Nephron (organoid): ENCODE measurements at regions not wholly inside any gene's neighbourhood (a gene's known extent, or its start where the extent isn't known, plus 50 kb on each side); places are given as distances from the start of the nearest gene placed in this dataset.

ENCODE experiments used
- H3K27ac Mint-ChIP-seq, 3 experiments: 2 replicates each; pipeline ENCODE4 v1.8.0; 2020; ENCODE audit warnings: mixed read lengths in 3 of 3, mild to moderate bottlenecking in 2 of 3, moderate library complexity in 1 of 3
- H3K27me3 Mint-ChIP-seq: 2 replicates; pipeline ENCODE4 v1.8.0; 2021; ENCODE audit warnings: low read depth, mild to moderate bottlenecking, moderate library complexity, mixed read lengths
- H3K36me3 Mint-ChIP-seq: 2 replicates; pipeline ENCODE4 v1.8.0; 2020; ENCODE audit warnings: low read depth, mixed read lengths
- H3K4me1 Mint-ChIP-seq: 2 replicates; pipeline ENCODE4 v1.8.0; 2020; ENCODE audit warnings: mixed read lengths
- H3K4me3 Mint-ChIP-seq, 3 experiments: 2 replicates each; pipeline ENCODE4 v1.8.0; 2020; ENCODE audit warnings: mild to moderate bottlenecking in 3 of 3, mixed read lengths in 3 of 3, moderate library complexity in 2 of 3
- H3K9me3 Mint-ChIP-seq: 2 replicates; pipeline ENCODE4 v1.8.0; 2020; ENCODE audit warnings: mixed read lengths
- CTCF ChIP-seq, 3 experiments: fragments of 200-600 bp; sonication (generic); IDR thresholded peaks; one replicate each; pipeline ENCODE4 v1.5.0; 2021; ENCODE audit warnings: antibody characterized with exemption in 3 of 3; ENCODE audit not compliant: unreplicated experiment in 3 of 3

GRCh38 chr5:8399471-8399870 is 530.5 kb downstream of the MTRR start:
- Mint-ChIP-seq H3K4me3 (no peak overlapping the region), H3K36me3 (no peaks in the 10 kb centered on the region), H3K27ac (no peak overlapping the region), H3K27me3 (no peaks in the 10 kb centered on the region), H3K9me3 (no peaks in the 10 kb centered on the region), H3K4me1 (no peaks in the 10 kb centered on the region)
- no peak for TF ChIP-seq CTCF (IDR thresholded peaks at IDR 0.05; ENCODE audit: unreplicated experiment in 3 of 3)

- no peak for TF ChIP-seq CTCF (IDR thresholded peaks at IDR 0.05; ENCODE audit: unreplicated experiment in 3 of 3)
- Mint-ChIP-seq H3K36me3 (no peaks in the 10 kb centered on the region), H3K9me3 (no peaks in the 10 kb centered on the region), H3K4me3 (no peak overlapping the region), H3K27me3 (no peaks in the 10 kb centered on the region), H3K27ac (no peak overlapping the region), H3K4me1 (no peaks in the 10 kb centered on the region)
These were observed 539.3 kb downstream of the MTRR start for GRCh38 chr5:8408258-8408657.

DNA sequence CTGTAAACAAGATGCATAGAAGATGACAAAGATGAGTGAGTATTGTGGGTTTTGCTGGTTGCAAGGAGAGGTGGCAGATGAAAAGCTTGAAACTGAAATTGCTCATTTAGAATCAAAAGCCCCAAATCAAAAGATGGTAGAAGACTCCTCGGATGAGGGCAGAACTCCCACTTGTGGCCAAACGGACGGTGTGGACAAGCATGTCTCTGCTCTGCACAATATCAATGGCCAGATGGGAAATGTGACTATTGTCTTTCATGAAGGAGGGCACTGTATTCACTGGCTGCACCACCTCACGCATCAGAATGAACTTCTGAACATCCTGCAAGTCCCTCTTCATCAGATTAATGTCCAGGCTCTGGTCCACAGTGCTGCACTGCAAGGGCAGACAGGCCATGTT is 541.7 kb downstream of the MTRR start:
- Mint-ChIP-seq H3K4me3 (no peak overlapping the region), H3K4me1 (no peaks in the 10 kb centered on the region), H3K27ac (no peak overlapping the region), H3K9me3 (no peaks in the 10 kb centered on the region), H3K36me3 (no peaks in the 10 kb centered on the region), H3K27me3 (no peaks in the 10 kb centered on the region)
- TF ChIP-seq CTCF (IDR thresholded peaks at IDR 0.05; ENCODE audit: unreplicated experiment in 3 of 3) = no peak

GRCh38 chr5:8413975-8414374 is 545.0 kb downstream of the MTRR start:
- Mint-ChIP-seq H3K4me1 (no peaks in the 10 kb centered on the region), H3K27ac (no peak overlapping the region), H3K9me3 (no peaks in the 10 kb centered on the region), H3K4me3 (no peak overlapping the region), H3K27me3 (no peaks in the 10 kb centered on the region), H3K36me3 (no peaks in the 10 kb centered on the region)
- TF ChIP-seq CTCF (IDR thresholded peaks at IDR 0.05; ENCODE audit: unreplicated experiment in 3 of 3) = no peak

DNA sequence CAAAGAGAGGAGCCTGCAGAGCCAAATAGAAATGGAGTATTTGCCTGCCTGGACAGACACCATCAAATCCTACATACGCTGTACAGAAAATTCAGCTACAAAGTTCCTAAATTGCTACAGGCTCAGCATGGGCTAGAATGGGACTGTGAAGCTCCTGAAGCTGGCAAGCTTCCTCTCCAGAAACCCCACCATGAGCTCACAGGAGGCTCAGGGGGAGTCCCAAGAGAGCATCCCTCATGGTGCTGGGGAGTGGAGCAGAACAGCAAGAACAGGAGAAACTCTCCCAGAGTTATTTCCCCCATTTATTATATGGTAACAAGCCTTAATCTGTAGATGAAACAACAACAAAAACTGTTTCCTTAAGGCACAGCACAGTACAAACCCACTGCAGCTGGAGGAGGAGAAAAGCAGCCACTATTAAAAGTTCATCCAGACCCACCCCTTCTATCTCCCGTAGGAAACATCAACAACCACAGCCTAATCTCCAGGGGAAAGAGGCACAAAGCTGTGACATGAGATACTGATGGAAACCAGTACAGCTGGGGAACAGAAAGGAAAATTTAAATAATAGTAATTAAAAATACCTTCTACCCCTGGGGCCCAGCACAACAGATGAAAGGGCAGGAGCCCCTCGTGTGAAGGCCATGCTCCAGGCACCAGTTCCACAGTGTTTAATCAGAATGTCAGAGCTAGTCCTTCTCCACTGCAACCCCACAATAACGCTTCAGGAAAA is 548.5 kb downstream of the MTRR start:
- Mint-ChIP-seq H3K4me1 (no peaks in the 10 kb centered on the region), H3K9me3 (no peaks in the 10 kb centered on the region), H3K4me3 (no peak overlapping the region), H3K27me3 (no peaks in the 10 kb centered on the region), H3K36me3 (no peaks in the 10 kb centered on the region), H3K27ac (no peak overlapping the region)
- no peak for TF ChIP-seq CTCF (IDR thresholded peaks at IDR 0.05; ENCODE audit: unreplicated experiment in 3 of 3)

- H3K4me3 Mint-ChIP-seq = no peak overlapping the region
- H3K36me3 Mint-ChIP-seq = no peaks in the 10 kb centered on the region
- no peaks in the 10 kb centered on the region for H3K9me3 Mint-ChIP-seq
- no peaks in the 10 kb centered on the region for H3K27me3 Mint-ChIP-seq
- no peak for TF ChIP-seq CTCF (IDR thresholded peaks at IDR 0.05; ENCODE audit: unreplicated experiment in 3 of 3)
- no peaks in the 10 kb centered on the region for H3K4me1 Mint-ChIP-seq
- H3K27ac Mint-ChIP-seq = no peak overlapping the region
These were observed 549.1 kb downstream of the MTRR start for GRCh38 chr5:8418049-8418426.
